Ishikawa (cell line): ENCODE measurements at regions not wholly inside any gene's neighbourhood (a gene's known extent, or its start where the extent isn't known, plus 50 kb on each side); places are given as distances from the start of the nearest gene placed in this dataset.

Source experiments
- CEBPB ChIP-seq: IDR thresholded peaks from 2 replicates; pipeline ENCODE4 v1.6.1; 2012
- CREB1 ChIP-seq: IDR thresholded peaks from 2 replicates; pipeline ENCODE4 v1.6.1; 2012; ENCODE audit warnings: low read depth
- EGR1 ChIP-seq: IDR thresholded peaks from 2 replicates; pipeline ENCODE4 v1.6.1; 2012
- EP300 ChIP-seq: IDR thresholded peaks from 2 replicates; pipeline ENCODE4 v1.6.1; 2012; ENCODE audit warnings: borderline replicate concordance
- FOXM1 ChIP-seq: IDR thresholded peaks from 2 replicates; pipeline ENCODE4 v1.6.1; 2012; ENCODE audit warnings: low read depth, borderline replicate concordance
- NFIC ChIP-seq: IDR thresholded peaks from 2 replicates; pipeline ENCODE4 v1.6.1; 2012
- RAD21 ChIP-seq: IDR thresholded peaks from 2 replicates; pipeline ENCODE4 v1.6.1; 2012; ENCODE audit warnings: low read depth
- REST ChIP-seq: IDR thresholded peaks from 2 replicates; pipeline ENCODE4 v1.6.1; 2012; ENCODE audit warnings: low read depth, mild to moderate bottlenecking
- TAF1 ChIP-seq: IDR thresholded peaks from 2 replicates; pipeline ENCODE4 v1.6.1; 2012; ENCODE audit warnings: low read depth, mild to moderate bottlenecking
- TCF12 ChIP-seq: IDR thresholded peaks from 2 replicates; pipeline ENCODE4 v1.6.1; 2012; ENCODE audit warnings: low read depth
- TEAD4 ChIP-seq: IDR thresholded peaks from 2 replicates; pipeline ENCODE4 v1.6.1; 2012
- USF1 ChIP-seq: IDR thresholded peaks from 2 replicates; pipeline ENCODE4 v1.6.1; 2012
- YY1 ChIP-seq: IDR thresholded peaks from 2 replicates; pipeline ENCODE4 v1.6.1; 2012; ENCODE audit warnings: low read depth
- ZBTB7A ChIP-seq: IDR thresholded peaks from 2 replicates; pipeline ENCODE4 v1.6.1; 2012; ENCODE audit warnings: low read depth
- TF ChIP-seq, protein P1 (sequence below): IDR thresholded peaks from 2 replicates; pipeline ENCODE4 v1.6.1; 2012

- TF ChIP-seq RAD21 (no peak), USF1 (no peak), CEBPB (no peak), FOXM1 (no peak), REST (no peak), NFIC (no peak), TCF12 (no peak), TAF1 (no peak)
- TF ChIP-seq, protein P1, sequence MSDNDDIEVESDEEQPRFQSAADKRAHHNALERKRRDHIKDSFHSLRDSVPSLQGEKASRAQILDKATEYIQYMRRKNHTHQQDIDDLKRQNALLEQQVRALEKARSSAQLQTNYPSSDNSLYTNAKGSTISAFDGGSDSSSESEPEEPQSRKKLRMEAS = no peak
These were observed 430.7 kb downstream of the BRINP1 start for GRCh38 chr9:118938581-118938980.

GRCh38 chr9:118940473-118940872, 428.8 kb downstream of the BRINP1 start:
- no peak for TF ChIP-seq CEBPB
- TF ChIP-seq YY1 = no peak
- TF ChIP-seq CREB1 = no peak
- no peak for TF ChIP-seq NFIC
- TF ChIP-seq REST = no peak
- TF ChIP-seq TCF12 = no peak
- TF ChIP-seq TEAD4 = no peak
- TF ChIP-seq EGR1 = no peak
- TF ChIP-seq ZBTB7A = no peak
- TF ChIP-seq TAF1 = no peak
- TF ChIP-seq RAD21 = no peak

DNA sequence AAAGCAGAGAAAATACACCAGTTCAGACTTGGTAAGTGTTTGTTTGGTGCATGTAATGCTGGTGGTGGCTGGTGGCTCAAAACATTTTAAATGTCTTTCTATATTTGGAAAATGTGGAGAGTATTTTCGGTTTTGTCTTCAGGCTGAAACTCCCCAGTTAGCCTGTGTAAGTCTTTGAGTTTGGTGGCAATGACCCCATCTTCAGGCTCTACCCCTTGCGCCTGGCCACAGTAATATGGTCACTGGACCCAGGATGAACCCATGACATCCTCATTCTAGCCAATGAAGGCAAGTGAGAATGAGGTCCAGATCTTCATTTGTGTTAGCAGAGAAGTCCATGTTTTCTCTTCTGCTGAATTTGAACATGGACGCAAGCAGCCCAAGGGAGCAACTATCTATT, 422.6 kb downstream of the BRINP1 start:
- TF ChIP-seq RAD21 (no peak), TEAD4 (no peak), CEBPB (no peak), NFIC (no peak), EGR1 (no peak), FOXM1 (no peak), YY1 (no peak), ZBTB7A (no peak), TCF12 (no peak), CREB1 (no peak), EP300 (no peak), REST (no peak), TAF1 (no peak), USF1 (no peak)
- TF ChIP-seq, protein P1 = no peak

DNA sequence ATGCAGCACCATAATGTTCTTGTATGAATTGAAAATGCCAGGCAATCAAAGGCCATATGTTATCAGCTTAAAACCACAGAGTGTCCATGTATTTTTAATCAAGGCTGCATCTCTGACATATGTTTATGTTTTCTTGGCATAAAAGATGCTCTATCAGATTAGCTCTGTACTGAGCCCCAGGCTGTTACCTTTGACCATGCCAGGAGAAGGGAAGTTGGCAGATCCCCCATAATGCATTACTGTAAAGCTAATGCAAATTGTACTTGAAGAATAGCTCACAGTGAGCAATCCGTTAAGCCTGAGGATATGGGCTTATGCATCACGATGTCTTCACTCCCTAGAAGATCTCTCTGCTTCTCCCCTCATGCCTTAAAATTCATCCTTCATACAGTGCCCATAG, 414.4 kb downstream of the BRINP1 start:
- TF ChIP-seq EGR1 = no peak
- no peak for TF ChIP-seq RAD21
- TF ChIP-seq CEBPB = no peak
- TF ChIP-seq EP300 = no peak
- TF ChIP-seq TEAD4 = no peak
- no peak for TF ChIP-seq FOXM1
- TF ChIP-seq TCF12 = no peak
- no peak for TF ChIP-seq ZBTB7A
- TF ChIP-seq USF1 = no peak
- TF ChIP-seq, protein P1 = no peak
- TF ChIP-seq TAF1 = no peak
- TF ChIP-seq CREB1 = no peak
- no peak for TF ChIP-seq REST
- no peak for TF ChIP-seq YY1
- TF ChIP-seq NFIC = no peak
